C4-2B (cell line): ENCODE measurements at regions not wholly inside any gene's neighbourhood (a gene's known extent, or its start where the extent isn't known, plus 50 kb on each side); places are given as distances from the start of the nearest gene placed in this dataset.
"Not testable (repeated sequence)": the region's sequence is repeated elsewhere in the genome, so short reads cannot be mapped to it uniquely, and the experiment has no call there.

Experiments used
- H3K27ac ChIP-seq: fragments of 450-650 bp; 2 replicates; pipeline ENCODE4 v1.5.1; 2017
- CTCF ChIP-seq: fragments of 450-650 bp; conservative IDR thresholded peaks from 2 replicates; pipeline ENCODE4 v1.5.1; 2017; ENCODE audit warnings: mild to moderate bottlenecking
- ZFX ChIP-seq: fragments of 450-650 bp; IDR thresholded peaks from 2 replicates; pipeline ENCODE4 v1.6.1; 2017

- H3K27ac ChIP-seq: no peak overlapping the region
- TF ChIP-seq ZFX (no peak), CTCF (no peak)
Observed at GRCh38 chr15:96138985-96139384, 191.5 kb upstream of the NR2F2 start.

GRCh38 chr15:96142498-96142897 lies 188.0 kb upstream of the NR2F2 start:
- TF ChIP-seq CTCF: no peak
- no peak for TF ChIP-seq ZFX

GRCh38 chr15:96144734-96145133 lies 185.8 kb upstream of the NR2F2 start:
- TF ChIP-seq ZFX (no peak), CTCF (no peak)
- no peak overlapping the region for H3K27ac ChIP-seq

More at GRCh38 chr15:96142498-96142897, 188.0 kb upstream of the NR2F2 start:
- H3K27ac ChIP-seq: no peak overlapping the region

- no peak overlapping the region for H3K27ac ChIP-seq
- TF ChIP-seq CTCF (no peak), ZFX (no peak)
Observed at GRCh38 chr15:96146726-96147125, 183.8 kb upstream of the NR2F2 start.

GRCh38 chr15:96147267-96147666 lies 183.2 kb upstream of the NR2F2 start:
- H3K27ac ChIP-seq: no peak overlapping the region
- TF ChIP-seq ZFX (no peak), CTCF (no peak)

- H3K27ac ChIP-seq: no peak overlapping the region
- TF ChIP-seq CTCF (no peak), ZFX (no peak)
Observed at GRCh38 chr15:96150254-96150653, 180.2 kb upstream of the NR2F2 start.

GRCh38 chr15:96151749-96152148 lies 178.8 kb upstream of the NR2F2 start:
- not testable (repeated sequence) for H3K27ac ChIP-seq

GRCh38 chr15:96153929-96154328 lies 176.6 kb upstream of the NR2F2 start:
- TF ChIP-seq CTCF (no peak), ZFX (no peak)
- no peak overlapping the region for H3K27ac ChIP-seq
